Cardiac septum (tissue), 1 donor: ENCODE measurements at regions not wholly inside any gene's neighbourhood (a gene's known extent, or its start where the extent isn't known, plus 50 kb on each side); places are given as distances from the start of the nearest gene placed in this dataset.

Experiments
- DNase-seq: peaks from one replicate; pipeline ENCODE4 v3.0.0-alpha.2; 2020; ENCODE audit warnings: low spot score
- intact Hi-C: fragments of 100-400 bp; cut with DNase I; formaldehyde crosslinking; loops from one replicate; pipeline ENCODE4 v1.14.0; 2022
- donor health status: DM: no; HTN: no; CAD: no.

DNA sequence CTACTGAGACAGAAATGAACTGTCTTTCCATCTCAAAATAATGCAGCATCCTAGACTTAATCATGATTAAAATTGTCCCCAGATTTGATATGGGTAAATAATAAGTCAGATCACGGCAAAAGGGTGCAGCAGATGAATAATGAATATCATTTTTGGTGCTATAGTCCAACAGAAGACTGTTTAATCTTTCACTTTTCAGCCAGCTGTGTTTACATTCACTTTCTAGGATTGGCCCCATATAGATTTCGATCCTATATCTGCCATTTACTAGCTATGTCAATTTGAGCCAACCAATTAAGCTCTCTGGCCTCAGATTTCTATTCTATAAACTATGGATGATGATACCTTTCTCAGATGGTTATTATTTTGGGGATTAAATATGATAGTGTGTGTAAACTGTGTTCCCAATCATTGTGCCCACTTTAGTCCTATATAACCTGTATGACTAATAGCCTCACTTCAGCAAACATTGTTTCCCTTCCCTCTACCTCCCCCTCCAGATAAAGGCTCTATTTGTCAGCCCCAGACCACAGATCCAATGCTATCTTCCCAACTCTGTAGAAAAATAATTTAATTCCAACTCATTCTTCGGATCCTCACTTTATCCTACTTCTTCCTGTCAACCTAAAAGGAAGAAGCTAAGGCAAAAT, 53.6 kb upstream of the NT5E start:
- DNase-seq, result no peak
- intact Hi-C loops, result no loop called here

DNA sequence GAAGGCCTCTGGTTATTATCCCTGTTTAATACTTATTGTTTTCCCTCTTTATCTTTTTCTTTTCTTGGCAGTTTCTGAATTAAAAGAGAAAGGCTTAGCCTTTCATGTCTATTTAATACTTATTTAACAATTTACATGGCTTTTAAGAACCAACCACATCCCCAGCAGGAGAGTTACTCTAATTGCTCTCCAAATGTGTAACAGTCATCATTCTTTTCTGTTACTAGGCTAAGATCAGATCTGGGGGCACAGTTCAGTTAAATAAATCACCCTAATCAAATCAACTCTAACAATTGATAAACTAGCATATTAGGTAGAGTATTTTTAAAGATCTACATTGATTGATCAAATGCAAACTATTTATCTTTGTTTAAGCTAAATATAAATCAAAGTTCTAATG, 54.1 kb upstream of the NT5E start:
- DNase-seq, result no peak
- intact Hi-C loops, result no loop called here

DNA sequence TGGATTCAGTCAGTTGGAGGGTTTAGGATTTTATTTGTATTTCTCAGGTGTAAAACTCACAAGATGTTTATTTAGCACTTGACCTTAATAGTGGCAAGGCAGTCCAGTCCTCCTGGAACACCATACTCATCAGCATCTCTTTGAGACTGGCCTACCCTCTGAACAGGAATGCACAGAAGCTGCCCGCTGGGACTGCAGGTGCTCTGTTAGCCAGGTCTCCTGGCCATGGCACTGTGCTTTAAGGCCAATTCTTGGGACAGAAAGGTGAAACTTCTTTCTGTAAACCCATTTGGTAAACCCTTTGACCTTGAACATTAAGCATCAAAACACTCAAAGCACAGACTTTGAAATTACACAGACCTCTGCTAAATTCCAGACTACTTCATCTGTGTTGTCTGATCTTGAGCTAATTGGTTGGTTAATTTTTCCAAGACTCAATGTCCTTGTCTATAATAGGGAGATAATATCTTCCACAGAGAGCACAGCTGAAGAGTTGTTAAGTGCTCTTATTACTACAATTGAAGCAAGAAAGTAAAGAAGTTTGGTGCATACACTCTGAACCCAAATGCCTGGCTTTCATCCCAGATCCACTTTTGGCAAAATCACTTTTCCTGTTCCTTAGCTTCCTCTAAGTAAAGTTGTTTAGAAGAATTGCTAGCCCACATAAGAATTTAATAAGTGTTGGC, 54.9 kb upstream of the NT5E start:
- intact Hi-C loops, result no loop called here
- no peak for DNase-seq

DNA sequence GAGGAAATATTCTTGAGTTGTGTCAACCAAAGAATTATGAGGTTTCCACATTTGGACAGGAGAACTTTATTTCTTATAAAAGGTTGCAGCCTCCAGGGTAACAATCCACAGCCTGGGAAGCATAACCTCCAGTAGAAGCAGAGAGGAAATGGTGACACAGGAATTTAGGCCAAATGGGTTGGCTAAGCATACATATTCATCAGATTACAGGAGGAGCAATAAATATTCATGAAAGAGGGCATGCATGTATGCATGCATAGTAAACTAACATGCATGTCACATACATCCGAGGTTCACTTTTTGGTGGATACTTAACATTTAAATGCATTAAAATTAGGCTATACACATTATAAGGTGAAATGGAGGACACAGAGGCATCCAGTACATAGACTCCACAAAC, 55.7 kb upstream of the NT5E start:
- intact Hi-C loops, result no loop called here
- DNase-seq, result no peak

DNA sequence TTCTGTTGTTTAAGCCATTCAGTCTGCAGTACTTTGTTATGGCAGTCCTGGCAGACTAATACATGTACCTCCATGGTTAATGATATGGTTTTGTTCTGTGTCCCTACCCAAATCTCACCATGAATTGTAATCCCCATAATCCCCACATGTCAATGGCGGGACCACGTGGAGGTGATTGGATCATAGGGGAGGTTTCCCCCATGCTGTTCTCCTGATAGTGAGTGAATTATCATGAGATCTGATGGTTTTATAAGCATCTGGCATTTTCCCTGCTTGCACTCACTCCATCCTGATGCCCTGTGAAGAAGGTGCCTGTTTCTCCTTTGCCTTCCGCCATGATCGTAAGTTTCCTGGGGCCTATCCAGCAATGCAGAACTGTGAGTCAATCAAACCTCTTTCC, 57.5 kb upstream of the NT5E start:
- DNase-seq, result no peak

DNA sequence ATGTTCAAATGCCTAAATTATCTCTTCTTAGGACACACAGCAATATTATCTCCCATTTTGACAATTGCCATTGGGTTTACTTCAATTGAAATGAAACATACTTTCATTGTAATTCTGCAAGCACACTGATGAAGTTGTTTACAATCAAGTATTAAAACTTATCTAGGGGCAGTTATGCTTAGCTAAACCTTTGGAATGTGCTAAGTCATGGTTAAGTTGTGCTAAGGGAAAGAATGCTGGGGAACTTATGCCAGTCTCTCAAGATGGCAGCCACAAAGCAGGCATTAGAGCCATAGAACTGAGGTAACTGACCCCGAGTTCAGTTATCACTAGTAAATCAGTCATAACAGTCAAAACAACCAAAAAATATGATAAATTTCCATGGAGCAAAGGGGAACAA, 59.1 kb upstream of the NT5E start:
- DNase-seq, result no peak
- intact Hi-C loops, result no loop called here

More for the DNA sequence above, 57.5 kb upstream of the NT5E start:
- intact Hi-C loops, result no loop called here

DNA sequence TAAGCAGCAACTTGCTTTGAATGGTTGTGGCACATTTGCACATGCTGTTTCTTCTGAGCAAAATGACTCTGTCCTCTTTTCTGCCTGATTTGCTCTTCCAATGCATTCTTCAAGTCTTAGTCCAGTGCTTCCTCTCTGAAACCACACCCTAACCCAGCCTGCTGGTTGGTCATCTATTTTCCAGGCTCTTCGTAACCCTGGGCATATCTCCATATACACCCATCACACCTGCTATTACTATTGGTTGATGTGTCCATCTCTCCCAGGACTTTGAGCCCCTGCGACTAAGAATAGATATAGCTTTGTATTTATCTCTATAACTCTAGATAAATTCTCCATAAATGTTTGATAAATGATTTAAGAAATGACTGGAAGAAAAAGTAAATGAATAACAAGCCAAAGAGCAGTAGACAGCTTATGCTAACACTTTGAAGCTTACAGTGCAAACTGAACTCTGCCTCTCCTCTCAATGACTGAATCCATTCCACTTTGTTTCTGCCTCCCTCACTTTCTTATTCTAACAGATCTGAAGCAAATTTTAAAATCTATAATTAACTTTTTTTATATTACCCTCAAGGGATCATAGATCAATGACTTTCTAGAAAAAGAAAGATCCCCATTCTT, 59.7 kb upstream of the NT5E start:
- no peak for DNase-seq
- intact Hi-C loops, result no loop called here

DNA sequence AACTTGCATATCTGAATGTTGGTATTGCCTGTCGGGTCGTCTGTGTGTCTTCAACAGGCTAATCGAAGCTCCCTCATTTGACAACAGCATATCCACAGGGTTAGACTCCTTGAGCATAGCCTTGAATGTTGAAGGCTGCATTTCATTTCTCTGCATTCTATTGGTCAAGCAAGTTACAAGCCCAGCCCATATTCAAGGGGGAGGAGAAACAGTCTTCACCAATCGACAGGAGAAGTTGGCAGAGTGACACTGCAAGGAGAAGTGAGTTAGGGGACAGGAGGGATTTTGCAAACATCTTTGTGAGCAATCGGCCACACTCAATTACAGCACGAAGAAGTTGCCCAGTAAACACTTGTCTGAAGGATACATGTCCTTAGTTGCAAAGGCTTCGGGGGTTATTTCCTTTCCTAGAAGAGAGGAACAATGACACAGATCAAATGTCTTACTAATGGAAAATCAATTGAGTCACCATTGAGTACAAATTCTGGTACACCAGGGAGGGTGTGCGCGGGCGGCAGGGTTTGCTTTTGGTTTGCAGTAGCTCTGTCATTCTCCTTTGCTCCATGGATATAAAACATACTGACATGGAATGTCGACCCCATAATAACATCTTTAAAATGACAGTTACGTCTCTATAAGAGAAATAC, 60.6 kb upstream of the NT5E start:
- intact Hi-C loops, result no loop called here
- no peak for DNase-seq

DNA sequence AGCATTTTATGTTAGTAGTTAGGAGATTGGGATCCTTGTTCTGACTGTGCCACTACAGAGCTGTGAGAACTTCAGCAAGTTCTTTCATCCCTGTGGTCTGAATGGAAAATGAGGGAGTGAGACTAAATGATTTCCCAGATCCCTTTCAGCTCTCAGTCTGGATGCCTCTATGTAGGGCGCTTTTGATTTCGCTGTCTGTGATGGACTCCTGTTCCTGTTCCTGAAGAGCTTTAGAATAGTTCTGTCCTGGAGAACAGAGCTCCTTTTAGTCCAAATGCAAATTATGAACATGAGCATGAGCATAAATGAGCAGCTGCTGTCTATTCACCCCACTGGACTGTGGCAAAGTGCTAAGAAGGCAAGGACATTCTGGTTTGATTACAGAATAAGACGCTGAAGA, 61.4 kb upstream of the NT5E start:
- intact Hi-C loops, result no loop called here
- DNase-seq, result no peak

DNA sequence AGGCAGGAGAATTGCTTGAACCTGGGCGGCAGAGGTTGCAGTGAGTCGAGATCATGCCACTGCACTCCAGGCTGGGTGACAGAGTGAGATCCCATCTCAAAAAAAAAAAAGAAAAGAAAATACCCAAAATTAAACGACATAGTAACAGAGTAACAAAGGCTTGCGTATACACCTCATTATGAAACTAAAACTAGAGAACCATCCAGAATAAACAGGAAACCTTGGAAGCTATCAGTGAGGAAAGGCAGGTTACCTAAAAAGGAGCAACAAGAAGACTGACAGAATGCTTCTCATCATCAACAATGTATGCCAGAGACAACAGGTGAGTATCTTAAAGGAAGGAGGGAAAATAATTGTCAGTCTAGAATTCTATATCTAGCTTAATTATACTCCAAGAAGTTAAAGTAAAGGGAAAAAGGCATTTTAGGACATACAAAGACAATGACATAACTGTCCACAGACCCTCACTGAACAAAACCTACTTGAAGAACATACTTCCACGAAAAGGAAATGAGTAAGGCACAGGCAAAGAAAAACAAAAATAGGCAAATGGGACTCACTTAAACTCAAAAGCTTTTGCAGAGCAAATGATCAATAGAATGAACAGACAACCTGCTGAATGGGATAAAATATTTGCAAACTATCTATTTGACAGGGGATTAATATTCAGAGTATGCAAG, 64.1 kb upstream of the NT5E start:
- DNase-seq, result no peak
- intact Hi-C loops, result no loop called here

DNA sequence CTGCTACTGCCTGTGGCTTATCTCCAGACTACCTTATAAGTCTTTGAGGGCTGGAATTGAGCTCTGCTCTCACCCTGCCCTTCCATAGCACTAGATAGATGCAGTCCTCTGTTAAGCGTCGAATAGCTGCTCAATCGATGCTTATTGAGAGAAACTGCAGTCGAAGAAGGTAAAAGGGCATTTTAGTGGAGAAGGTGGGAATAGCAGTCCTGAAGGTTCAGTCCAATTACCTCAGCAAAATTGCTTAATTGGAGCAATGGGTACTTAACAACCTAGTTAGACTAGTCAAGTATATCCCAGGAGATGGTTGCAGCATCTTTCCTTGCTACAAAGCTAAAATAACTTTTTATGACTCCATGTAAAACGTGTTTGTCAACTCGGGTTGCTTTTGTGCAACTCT, 66.8 kb upstream of the NT5E start:
- intact Hi-C loops, result no loop called here

DNA sequence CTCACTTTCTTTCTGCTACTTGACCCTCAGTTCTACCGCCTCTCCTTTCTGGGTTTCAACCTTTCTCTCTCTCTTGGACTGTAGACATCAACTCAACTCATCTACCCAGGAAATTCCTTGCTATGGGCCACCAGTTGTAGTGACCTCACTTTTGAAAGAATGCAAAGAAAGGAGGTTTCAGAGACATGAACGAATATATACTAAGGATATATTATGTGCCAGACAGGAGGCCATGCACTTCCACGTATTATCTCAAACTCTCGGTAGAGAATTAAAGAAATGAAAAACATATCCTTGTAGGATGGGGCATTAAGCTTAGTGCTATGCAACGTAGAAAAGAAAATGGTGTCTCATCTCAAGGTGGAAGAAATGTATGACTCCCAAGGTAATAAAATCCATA, 67.3 kb upstream of the NT5E start:
- intact Hi-C loops, result no loop called here
- DNase-seq, result no peak

More for the DNA sequence above, 66.8 kb upstream of the NT5E start:
- DNase-seq, result no peak

DNA sequence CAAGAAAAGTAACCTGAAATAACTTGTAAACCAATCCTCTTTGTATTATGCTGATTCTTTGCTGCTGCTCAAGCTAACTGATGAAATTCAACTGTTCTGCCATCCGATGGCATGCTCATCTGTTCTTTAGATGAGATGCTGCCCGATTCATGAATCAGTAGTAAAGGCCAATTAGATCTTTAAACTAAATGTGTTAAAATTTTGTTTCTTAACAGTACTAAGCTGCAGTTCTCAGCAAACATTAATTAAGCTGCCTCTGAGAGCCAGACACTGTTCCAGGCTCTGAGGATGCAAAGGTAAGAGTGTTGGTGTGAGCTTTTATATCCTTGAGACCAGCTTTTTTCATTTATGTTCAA, 77.0 kb upstream of the NT5E start:
- DNase-seq, result no peak
- intact Hi-C loops, result no loop called here

DNA sequence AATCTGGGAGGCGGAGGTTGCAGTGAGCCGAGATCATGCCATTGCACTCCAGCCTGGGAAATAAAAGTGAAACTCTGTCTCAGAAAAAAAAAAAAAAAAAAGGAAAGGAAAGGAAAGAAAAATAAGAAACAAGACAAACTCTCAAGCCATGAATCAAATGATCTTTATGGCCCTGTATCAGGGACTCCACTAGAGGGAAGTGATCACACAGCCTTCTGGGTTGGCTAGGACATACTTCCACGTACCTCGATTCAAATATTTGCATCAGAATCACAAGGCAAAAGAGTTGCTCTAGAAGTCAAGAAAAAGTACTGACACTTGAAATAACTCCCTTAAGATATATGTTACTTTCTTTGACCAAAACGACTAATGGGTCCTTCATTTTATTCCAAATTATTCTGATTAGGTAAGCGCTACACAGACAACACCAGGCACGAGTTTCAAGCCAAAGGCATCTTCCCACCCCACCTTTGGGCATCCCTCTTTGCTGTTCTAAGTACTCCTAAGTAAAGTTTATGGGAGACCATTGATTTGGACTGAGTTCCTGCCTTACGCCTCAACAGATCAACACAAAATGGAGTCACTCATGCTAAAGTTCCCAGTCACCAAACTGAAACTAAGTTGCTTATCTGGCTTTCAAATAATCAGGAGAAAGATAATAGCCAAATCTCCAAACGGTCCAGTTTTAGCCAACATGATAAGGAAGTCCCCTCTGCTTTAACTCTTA, 77.5 kb upstream of the NT5E start:
- intact Hi-C loops, result no loop called here
- DNase-seq, result no peak

DNA sequence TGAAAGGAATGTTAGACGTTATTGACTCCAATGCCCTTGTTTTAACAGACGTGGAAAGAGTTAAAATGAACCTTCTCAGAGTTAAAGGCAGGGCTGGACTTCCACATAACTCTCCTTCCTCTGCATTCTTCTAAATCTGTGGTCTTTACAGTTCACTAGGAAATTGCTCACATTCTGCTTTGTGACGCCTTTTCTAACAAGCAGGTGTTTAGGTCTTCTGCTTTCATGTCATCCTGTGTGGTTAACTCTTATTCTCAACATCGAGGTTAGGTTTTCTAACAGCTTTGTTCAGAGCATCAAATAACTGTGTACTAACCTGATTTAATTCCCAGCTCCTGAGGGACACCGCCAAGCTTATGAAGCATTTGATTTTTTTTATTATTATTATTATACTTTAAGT, 81.3 kb upstream of the NT5E start:
- intact Hi-C loops, result no loop called here
- no peak for DNase-seq

DNA sequence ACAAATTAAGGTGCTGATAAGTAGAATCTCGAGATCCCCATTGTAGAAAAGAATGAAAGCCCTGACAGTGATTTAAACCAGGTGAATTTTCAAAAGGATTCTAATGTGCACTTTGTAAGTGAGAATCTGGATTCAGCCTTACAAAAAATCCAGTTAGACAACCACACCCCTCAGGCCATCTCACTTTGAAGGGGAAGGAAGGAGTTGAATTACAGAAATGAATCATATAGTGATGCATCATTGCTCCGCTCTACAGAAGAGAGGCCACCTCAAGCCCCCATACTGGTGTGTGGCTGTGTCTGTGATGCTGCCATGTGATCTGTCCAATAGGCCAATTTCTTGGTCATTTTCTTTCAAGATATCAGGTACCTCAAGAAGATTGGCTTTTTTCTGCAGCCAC, 85.5 kb upstream of the NT5E start:
- intact Hi-C loops, result no loop called here

DNA sequence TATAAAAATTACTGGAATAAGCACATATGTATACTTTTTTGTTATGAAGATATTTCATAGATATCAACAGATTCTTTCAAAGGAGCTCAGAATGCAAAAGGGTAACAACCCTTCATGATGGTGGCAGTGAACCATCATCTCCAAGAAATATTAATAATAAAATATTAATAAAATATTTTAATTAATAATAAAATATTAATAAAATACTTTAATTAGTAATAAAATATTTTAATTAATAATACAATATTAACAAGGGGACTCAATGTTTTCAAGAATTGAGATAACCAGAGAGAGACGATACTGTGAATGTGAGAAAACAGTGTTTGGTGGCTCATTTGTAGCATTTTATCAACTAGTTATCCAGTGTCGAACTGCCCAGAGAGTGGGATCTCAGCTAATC, 86.0 kb upstream of the NT5E start:
- no peak for DNase-seq
- intact Hi-C loops, result no loop called here

More for the DNA sequence above, 85.5 kb upstream of the NT5E start:
- DNase-seq, result no peak

DNA sequence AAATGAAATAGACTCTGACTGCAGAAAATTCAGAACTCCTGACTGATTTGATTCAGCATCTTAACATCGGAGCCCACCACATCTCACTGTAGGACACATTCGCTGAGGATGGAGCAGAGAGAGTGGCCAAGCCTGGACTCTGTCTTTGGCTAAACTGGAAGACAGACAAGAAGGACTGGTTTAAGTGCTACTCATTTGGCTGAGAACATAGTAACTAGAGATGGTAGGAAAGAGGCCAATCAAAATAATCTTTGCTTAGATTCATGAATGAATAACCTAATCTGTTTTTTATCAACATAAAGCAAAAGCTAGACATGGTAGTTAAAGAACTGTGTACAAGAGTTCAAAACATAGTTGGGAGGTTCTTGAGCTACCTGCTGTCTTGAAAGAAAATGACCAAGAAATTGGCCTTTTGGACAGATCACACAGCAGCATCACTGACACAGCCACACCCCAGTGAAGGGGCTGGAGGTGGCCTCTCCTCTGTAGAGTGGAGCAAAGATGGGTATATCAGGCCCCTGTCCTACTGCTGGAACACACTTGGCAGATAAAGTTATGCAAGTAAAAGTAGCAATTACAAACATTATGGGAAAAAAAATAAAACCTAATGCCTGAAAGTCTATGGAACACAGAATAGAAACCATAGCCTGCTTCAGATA, 87.1 kb upstream of the NT5E start:
- no peak for DNase-seq
- intact Hi-C loops, result no loop called here

DNA sequence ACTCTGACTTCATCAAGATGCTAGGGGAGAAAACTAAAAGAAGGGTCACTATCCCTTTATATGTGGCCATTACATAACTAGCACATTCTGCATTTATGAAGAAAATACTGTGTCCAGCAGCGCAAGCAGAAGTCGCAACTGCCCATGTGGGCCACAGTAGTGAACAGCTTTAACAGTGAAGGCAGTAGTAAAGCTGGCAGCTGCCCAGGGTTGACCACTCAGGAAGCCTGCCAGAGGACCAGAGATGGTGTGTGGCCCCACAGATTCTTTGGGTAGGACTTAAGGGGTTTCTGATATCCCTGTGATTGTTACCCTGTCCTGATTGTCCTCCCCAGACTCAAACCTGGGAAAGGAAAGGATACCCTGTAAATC, 88.3 kb upstream of the NT5E start:
- intact Hi-C loops, result no loop called here
- DNase-seq, result no peak
